MM.1S (cell line): ENCODE measurements at regions not wholly inside any gene's neighbourhood (a gene's known extent, or its start where the extent isn't known, plus 50 kb on each side); places are given as distances from the start of the nearest gene placed in this dataset.

Experiments
- DNase-seq: peaks from one replicate; pipeline ENCODE4 v3.0.0-alpha.2; 2015
- H2AFZ ChIP-seq: fragments of 300-600 bp; sonication (generic); 2 replicates; pipeline ENCODE4 v1.6.0; 2016; ENCODE audit warnings: antibody characterized with exemption, low read length
- H3F3A ChIP-seq: fragments of 300-600 bp; sonication (generic); 2 replicates; pipeline ENCODE4 v1.6.1; 2016; ENCODE audit warnings: mild to moderate bottlenecking, antibody characterized with exemption, low read length, moderate library complexity, mixed read lengths; ENCODE audit not compliant: insufficient read depth
- H3K27ac ChIP-seq: fragments of 300-600 bp; sonication (generic); 2 replicates; pipeline ENCODE4 v1.5.1; 2016; ENCODE audit warnings: mild to moderate bottlenecking, low read length
- H3K27me3 ChIP-seq: fragments of 300-600 bp; sonication (generic); replicated peaks from 2 replicates; pipeline ENCODE4 v1.6.0; 2016; ENCODE audit warnings: low read length; ENCODE audit not compliant: insufficient read depth
- H3K36me3 ChIP-seq: fragments of 300-600 bp; sonication (generic); replicated peaks from 2 replicates; pipeline ENCODE4 v1.6.1; 2016; ENCODE audit warnings: mild to moderate bottlenecking, low read length, mixed read lengths; ENCODE audit not compliant: insufficient read depth
- H3K4me1 ChIP-seq: fragments of 300-600 bp; sonication (generic); 2 replicates; pipeline ENCODE4 v1.6.1; 2016; ENCODE audit warnings: low read length, mixed read lengths
- H3K4me2 ChIP-seq: fragments of 300-600 bp; sonication (generic); 2 replicates; pipeline ENCODE4 v1.6.0; 2016; ENCODE audit warnings: low read depth, low read length
- H3K4me3 ChIP-seq: fragments of 300-600 bp; sonication (generic); 2 replicates; pipeline ENCODE4 v1.5.1; 2016; ENCODE audit warnings: low read length, mixed read lengths
- H3K79me2 ChIP-seq: fragments of 300-600 bp; sonication (generic); 2 replicates; pipeline ENCODE4 v1.6.1; 2016; ENCODE audit warnings: mixed run types, low read length, mixed read lengths
- H3K9ac ChIP-seq: fragments of 300-600 bp; sonication (generic); 2 replicates; pipeline ENCODE4 v1.6.1; 2016; ENCODE audit warnings: low read length, mixed read lengths
- H3K9me2 ChIP-seq: fragments of 300-600 bp; sonication (generic); replicated peaks from 2 replicates; pipeline ENCODE4 v1.6.1; 2016; ENCODE audit warnings: mild to moderate bottlenecking, low read length, mixed read lengths; ENCODE audit not compliant: insufficient read depth
- H3K9me3 ChIP-seq: fragments of 300-600 bp; sonication (generic); replicated peaks from 2 replicates; pipeline ENCODE4 v1.6.1; 2016; ENCODE audit warnings: mild to moderate bottlenecking, low read length, mixed read lengths; ENCODE audit not compliant: insufficient read depth
- H4K20me1 ChIP-seq: fragments of 300-600 bp; sonication (generic); 2 replicates; pipeline ENCODE4 v1.6.1; 2016; ENCODE audit warnings: mild to moderate bottlenecking, low read length, moderate library complexity, mixed read lengths; ENCODE audit not compliant: insufficient read depth
- CTCF ChIP-seq: fragments of 300-600 bp; sonication (generic); IDR thresholded peaks from 2 replicates; pipeline ENCODE4 v1.5.1; 2016; ENCODE audit warnings: antibody characterized with exemption, low read length, mixed read lengths
- EZH2 ChIP-seq: fragments of 300-600 bp; sonication (generic); optimal IDR thresholded peaks from 2 replicates; pipeline ENCODE3; 2017; ENCODE audit warnings: low read depth, mild to moderate bottlenecking, antibody characterized with exemption, low read length, mixed read lengths
- EZH2phosphoT487 ChIP-seq: fragments of 300-600 bp; sonication (generic); IDR thresholded peaks from 2 replicates; pipeline ENCODE4 v1.6.1; 2018; ENCODE audit warnings: antibody characterized with exemption, low read length

GRCh38 chrX:87098477-87098876 is 419.1 kb upstream of the KLHL4 start:
- no peaks in the 10 kb centered on the region for H3K4me1 ChIP-seq
- no peaks in the 10 kb centered on the region for H3K9me3 ChIP-seq
- H3K4me3 ChIP-seq, result no peak overlapping the region
- no peaks in the 10 kb centered on the region for H3K27me3 ChIP-seq
- no peak overlapping the region for H3K4me2 ChIP-seq
- no peaks in the 10 kb centered on the region for H4K20me1 ChIP-seq
- H3K9ac ChIP-seq, result no peak overlapping the region
- no peak for DNase-seq
- no peaks in the 10 kb centered on the region for H3K9me2 ChIP-seq
- H3K36me3 ChIP-seq, result no peaks in the 10 kb centered on the region
- H3K79me2 ChIP-seq, result no peaks in the 10 kb centered on the region
- no peak for TF ChIP-seq CTCF
- TF ChIP-seq EZH2, result no peak
- no peak for TF ChIP-seq EZH2phosphoT487
- no peak overlapping the region for H3K27ac ChIP-seq
- H3F3A ChIP-seq, result no peaks in the 10 kb centered on the region
- H2AFZ ChIP-seq, result no peak overlapping the region

- no peak for DNase-seq
- H3K4me2 ChIP-seq, result no peak overlapping the region
- H3K27ac ChIP-seq, result no peak overlapping the region
- no peak for TF ChIP-seq CTCF
- H3K36me3 ChIP-seq, result no peaks in the 10 kb centered on the region
- no peaks in the 10 kb centered on the region for H3K79me2 ChIP-seq
- H3K27me3 ChIP-seq, result no peaks in the 10 kb centered on the region
- H3F3A ChIP-seq, result no peaks in the 10 kb centered on the region
- no peak overlapping the region for H3K4me3 ChIP-seq
- H3K9me2 ChIP-seq, result no peaks in the 10 kb centered on the region
- H3K9ac ChIP-seq, result no peak overlapping the region
- H2AFZ ChIP-seq, result no peak overlapping the region
- no peaks in the 10 kb centered on the region for H3K4me1 ChIP-seq
- no peaks in the 10 kb centered on the region for H4K20me1 ChIP-seq
- no peaks in the 10 kb centered on the region for H3K9me3 ChIP-seq
Observed at GRCh38 chrX:87105131-87105530, 412.5 kb upstream of the KLHL4 start.

GRCh38 chrX:87110142-87110541 is 407.5 kb upstream of the KLHL4 start:
- Histone ChIP-seq H3K9ac (no peak overlapping the region), H3K9me2 (no peaks in the 10 kb centered on the region), H2AFZ (no peak overlapping the region), H3K4me1 (no peaks in the 10 kb centered on the region), H3K9me3 (no peaks in the 10 kb centered on the region), H3K36me3 (no peaks in the 10 kb centered on the region), H3K27me3 (no peaks in the 10 kb centered on the region), H3K27ac (no peak overlapping the region), H4K20me1 (no peaks in the 10 kb centered on the region), H3K4me3 (no peak overlapping the region), H3K4me2 (no peak overlapping the region), H3K79me2 (no peaks in the 10 kb centered on the region), H3F3A (no peaks in the 10 kb centered on the region)
- TF ChIP-seq CTCF (no peak), EZH2 (no peak), EZH2phosphoT487 (no peak)
- no peak for DNase-seq
